Lower leg skin (tissue), 3 donors: ENCODE measurements at regions not wholly inside any gene's neighbourhood (a gene's known extent, or its start where the extent isn't known, plus 50 kb on each side); places are given as distances from the start of the nearest gene placed in this dataset.

Experiments
- POLR2A ChIP-seq, 2 donors: fragments of 450-650 bp; IDR thresholded peaks; one replicate each; pipeline ENCODE4 v1.6.1; 2016 to 2017; ENCODE audit warnings: antibody characterized with exemption in 2 of 2, mild to moderate bottlenecking in 1 of 2, moderate library complexity in 1 of 2
- TF ChIP-seq, protein P1 (sequence below), 3 donors: fragments of 450-650 bp; IDR thresholded peaks; one replicate each; pipeline ENCODE4 v1.5.1; 2016; ENCODE audit warnings: antibody characterized with exemption in 3 of 3, mild to moderate bottlenecking in 3 of 3, moderate library complexity in 2 of 3

DNA sequence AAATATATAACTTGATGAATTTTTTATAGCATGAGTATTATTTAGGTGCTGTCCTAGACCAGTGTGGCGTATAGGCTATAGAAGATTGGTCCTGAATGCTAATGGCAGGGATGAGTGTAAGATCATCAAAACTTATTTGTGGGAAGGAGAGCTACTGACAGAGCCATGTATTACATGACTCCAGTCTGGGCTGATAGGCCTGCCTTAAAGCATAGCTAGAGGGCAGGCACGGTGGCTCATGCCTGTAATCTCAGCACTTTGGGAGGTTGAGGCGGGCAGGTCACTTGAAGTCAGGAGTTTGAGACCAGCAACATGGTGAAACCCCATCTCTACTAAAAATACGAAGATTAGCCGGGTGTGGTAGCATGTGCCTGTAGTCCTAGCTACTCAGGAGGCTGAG is 198.1 kb upstream of the KLF14 start:
- TF ChIP-seq, protein P1, sequence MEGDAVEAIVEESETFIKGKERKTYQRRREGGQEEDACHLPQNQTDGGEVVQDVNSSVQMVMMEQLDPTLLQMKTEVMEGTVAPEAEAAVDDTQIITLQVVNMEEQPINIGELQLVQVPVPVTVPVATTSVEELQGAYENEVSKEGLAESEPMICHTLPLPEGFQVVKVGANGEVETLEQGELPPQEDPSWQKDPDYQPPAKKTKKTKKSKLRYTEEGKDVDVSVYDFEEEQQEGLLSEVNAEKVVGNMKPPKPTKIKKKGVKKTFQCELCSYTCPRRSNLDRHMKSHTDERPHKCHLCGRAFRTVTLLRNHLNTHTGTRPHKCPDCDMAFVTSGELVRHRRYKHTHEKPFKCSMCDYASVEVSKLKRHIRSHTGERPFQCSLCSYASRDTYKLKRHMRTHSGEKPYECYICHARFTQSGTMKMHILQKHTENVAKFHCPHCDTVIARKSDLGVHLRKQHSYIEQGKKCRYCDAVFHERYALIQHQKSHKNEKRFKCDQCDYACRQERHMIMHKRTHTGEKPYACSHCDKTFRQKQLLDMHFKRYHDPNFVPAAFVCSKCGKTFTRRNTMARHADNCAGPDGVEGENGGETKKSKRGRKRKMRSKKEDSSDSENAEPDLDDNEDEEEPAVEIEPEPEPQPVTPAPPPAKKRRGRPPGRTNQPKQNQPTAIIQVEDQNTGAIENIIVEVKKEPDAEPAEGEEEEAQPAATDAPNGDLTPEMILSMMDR (IDR thresholded peaks at IDR 0.05): no peak
- no peak for TF ChIP-seq POLR2A (IDR thresholded peaks at IDR 0.05)
